COLO668 (cell line): ENCODE measurements at regions not wholly inside any gene's neighbourhood (a gene's known extent, or its start where the extent isn't known, plus 50 kb on each side); places are given as distances from the start of the nearest gene placed in this dataset.

Experiments used
- DNase-seq: peaks from one replicate; lab custom pipeline; 2025; ENCODE audit not compliant: unreplicated experiment; lab: John Stamatoyannopoulos, UW

DNA sequence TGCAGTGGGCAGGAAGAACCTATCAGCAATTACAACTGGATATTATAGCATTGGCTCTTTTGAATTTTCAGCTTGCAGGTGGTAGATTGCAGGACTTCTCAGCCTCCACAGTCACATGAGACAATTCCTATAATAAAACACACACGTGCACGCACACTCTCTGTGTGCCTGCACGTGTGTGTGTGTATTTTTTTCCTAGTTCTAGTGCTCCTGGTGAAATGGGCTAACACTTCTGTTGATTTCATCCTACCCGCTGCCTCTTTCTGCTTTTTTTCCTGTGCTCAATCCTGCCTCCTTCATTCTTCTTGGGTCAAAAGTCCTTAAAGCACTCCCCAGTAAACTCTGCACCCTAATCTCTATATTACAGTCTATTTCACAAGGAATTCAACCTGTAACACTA, 320.1 kb downstream of the OSTF1 start:
- DNase-seq, result no peak

DNA sequence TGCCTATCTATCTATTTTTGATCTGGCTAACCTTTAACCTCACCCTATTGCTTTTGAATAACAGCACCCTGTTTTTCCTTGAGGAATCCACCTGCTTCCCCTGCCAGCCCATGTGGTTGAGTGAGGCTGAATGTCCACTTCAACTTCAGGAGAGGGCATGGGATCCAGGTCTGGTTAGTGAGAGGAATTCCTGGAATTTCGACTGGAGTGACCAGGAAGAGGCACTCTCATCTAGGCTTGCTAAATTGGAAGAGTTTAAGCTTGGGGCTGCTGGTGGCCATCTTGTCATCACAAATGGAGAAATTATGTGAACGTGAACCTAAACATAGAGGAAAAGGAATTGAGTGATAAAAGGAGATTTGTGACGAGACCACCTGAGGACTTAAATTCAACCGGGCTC, 322.1 kb downstream of the OSTF1 start:
- DNase-seq, result no peak

DNA sequence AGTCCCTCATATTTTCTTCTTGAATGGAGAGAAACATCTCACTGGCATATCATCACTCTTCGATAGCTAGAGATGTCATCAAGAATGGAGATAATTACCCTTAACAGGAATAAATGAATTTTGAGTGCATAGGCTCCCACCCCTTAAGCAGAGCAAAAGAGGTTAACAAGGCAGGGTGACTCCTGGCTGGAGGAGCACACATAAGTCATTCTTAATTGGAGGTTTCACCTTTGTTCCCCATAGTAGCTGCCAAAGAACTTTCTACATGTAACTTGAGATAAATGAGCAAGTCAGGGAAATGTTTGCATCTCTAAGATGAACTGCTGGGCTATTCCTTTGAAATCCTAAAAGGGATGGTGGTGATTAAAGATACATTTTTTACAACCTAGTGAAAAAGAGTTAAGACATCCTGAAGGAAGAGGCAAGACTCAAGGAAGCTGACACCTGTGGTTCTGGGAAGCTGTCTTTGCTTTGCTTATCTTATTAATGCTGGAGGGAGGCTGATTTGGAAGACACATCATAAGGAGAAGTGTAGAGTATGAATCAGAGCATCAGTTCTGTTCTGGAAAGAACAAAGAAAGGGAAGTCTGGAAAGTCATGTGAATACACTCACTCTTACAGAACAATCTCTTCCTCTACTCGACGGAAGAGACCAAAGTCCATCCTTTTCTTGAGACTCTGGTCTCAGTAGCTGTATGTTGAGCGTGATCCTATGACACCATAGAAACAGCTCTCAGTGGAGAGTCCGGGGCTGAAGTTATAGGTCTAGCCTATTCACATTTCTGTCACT, 326.3 kb downstream of the OSTF1 start:
- no peak for DNase-seq

DNA sequence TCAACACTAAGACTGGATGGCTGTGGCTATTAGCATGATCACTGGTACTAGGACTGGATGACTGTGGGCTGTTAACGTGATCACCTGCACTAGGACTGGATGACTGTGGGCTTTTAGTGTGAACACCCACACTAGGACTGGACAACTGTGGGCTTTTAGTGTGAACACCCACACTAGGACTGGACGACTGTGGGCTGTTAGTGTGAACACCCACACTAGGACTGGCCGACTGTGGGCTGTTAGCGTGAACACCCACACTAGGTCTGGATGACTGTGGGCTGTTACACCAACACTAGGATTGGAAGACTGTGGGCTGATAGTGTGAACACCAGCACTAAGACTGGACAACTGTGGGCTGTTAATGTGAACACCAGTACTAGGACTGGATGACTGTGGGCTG, 329.2 kb downstream of the OSTF1 start:
- DNase-seq, result no peak

DNA sequence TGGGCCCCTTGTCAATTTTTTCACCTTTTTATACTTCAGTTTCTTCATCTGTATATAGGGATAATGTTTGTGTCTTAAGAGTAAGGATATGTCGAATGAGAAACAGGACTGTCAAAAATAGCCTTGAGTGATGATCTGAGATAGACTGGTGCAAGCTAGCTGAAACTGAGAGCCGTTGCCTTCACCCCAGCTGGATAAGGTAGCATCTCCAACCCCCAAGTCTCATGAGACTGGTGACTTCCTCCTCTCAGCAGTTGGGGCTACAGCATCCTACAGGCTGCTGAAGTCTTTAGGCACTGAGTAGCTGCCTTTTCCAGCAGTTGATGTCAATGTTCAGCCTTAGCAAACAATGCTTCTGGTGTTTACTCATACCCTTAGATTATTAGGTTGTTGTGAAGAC, 330.2 kb downstream of the OSTF1 start:
- DNase-seq, result no peak

DNA sequence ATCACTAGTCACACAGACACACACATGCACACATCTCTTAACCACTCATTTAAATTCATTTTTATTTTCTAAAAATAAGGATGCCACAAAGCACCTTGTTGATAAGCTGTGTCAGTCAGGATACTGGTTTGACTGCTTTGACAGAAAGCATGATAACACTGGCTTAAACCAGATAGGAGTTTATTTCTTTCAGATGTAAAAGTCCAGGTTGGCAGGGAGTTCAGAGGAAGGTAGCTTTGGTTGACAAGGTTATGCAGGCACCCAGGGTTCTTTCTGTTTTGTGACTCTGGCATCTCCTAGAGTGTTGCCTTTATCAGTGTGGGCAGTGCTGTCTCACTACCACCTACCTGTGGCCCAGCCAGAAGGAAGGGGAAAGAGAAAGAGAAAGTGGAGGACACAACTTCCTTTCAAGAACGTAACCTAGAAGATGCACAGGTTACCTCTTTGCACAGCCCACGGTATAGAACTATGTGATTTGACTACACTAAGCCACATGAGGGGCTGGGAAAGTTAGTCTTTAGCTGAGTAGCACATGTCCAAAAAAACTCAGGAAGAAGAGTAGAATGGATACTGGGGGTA, 334.7 kb downstream of the OSTF1 start:
- DNase-seq, result no peak

DNA sequence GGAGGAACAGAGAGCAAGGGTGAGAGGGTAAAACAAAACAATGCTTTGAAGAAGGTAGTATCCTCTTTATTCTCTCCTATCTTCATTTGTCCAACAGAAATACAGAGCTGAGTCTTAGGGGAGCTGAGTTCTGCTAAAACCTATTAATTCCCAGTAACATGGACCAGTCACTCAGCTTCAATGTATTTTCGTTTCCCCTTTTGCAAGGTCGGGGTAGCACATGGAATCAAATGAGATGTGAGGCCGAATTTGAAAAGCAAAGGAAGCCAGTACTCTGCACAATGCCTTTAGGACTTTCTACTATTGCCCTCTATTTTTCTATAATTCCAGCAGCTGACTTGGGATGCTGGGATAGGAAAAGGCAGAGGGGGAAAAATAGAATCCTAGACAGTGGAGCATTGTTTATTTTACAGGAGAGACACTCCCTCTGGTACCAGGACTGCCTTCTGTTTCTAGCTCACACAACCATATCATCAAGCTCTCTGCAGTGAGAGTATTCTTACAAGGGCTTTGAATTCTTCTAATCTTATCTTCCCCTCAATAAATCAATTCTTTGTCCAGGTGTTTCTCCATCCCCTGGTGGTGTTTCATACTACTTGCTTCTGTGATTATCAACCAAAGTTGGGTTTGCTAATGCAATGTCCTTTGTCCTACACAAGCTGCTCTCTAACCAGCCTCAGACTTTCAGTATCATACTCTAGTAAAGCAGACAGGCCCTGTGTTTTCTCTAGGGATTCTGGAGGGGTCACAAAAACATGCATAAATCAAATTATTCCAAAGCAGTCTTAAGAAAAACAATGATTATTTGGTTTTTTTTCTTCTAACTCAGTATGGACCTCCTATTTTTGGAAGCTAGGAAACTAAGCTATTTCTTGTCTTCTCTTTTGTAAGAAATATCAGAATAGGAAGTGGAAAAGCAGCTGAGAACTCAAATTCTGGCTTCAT, 341.5 kb downstream of the OSTF1 start:
- no peak for DNase-seq

DNA sequence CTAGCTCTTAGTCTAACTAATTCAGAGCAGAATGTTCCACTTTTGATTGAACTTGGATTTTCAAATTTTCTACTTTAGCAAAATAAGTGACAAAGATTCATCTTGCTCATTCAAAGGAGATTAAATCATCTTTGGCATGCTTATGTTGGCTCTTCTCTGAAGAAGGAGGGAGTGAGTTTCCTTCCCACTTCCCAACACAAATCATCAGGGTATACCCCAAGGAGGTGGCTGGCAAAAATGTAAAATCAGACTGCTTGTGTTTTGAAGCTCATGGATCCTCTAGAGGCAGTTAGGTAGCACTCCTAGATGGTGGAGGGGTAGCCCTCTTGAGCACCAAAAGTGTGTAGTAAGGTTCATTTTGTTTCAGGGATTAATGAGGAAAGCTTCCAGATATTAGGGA, 343.1 kb downstream of the OSTF1 start:
- no peak for DNase-seq

DNA sequence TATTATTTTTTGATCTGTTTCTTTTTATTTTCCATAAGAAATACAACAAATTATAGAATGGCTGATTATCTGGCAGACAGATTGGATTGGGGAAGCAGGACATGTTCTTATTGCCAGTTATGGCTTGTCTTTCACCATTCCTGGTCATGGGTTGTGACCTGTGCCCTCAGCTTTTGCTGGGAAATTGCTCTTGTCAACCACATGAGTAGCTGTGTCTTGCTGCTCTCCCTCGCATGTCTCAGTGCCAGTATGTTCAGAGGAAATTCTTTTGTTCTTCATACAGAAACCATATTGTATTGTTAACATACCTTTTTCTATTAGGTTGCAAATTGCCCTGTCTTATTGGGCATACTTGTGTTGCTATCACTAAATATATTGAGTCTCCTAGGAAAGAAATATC, 344.1 kb downstream of the OSTF1 start:
- DNase-seq, result no peak

DNA sequence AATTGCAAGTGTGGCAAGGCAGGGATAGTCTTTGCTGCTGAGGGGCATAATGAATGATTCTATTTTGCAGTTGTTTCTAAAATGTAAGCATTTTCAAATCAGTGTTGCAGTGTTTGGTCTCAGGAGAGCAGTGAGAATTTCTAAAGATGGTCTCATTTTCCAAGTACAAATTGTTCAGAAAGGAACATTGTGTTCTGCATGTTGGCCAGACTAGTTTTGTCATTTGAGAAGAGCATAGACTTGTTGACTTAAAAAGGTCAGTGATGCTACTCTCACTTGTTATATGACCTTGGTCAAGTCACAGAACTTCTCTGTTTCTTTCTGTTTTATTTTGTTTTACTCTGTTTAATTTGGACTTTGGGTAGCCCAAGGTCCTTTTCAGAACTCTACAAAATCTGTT, 344.6 kb downstream of the OSTF1 start:
- DNase-seq, result no peak

DNA sequence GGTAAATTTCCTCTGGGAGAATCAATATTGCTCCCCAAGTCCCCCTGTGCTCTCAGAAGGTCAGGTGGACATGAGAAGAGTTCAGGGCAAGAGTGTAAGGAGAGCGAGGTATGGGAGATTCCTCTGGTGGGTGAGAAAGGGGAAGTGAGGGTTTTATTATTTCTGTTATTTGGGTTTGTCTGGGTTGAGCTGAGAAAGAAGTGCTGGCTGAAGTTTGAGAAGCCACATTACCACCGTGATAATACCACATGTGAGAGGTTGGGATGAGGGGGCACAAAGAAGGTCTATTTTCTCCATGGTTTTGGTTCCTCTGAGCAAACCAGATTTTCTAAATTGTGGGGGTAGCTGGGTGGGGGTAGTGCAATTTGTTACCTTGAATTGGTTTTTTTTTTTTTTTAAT, 350.4 kb downstream of the OSTF1 start:
- DNase-seq, result no peak

DNA sequence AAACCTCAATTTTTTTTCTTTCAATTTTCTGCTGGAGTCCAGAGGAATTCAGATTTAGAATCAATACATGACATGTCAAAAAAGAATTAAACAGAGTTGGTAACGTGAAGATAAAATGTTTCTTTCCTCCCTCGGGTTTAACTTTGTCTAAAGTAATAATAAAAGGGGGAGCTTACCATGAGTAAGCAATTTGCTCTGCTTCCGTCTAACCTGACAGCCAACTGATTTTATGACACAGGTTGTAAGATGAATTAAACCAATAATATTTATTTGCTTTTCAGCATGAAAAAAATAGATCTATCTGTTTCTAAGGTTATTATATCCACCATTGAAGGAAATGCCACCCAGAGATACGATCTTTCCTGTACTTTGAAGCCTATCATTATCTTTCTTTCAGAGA, 352.6 kb downstream of the OSTF1 start:
- no peak for DNase-seq

DNA sequence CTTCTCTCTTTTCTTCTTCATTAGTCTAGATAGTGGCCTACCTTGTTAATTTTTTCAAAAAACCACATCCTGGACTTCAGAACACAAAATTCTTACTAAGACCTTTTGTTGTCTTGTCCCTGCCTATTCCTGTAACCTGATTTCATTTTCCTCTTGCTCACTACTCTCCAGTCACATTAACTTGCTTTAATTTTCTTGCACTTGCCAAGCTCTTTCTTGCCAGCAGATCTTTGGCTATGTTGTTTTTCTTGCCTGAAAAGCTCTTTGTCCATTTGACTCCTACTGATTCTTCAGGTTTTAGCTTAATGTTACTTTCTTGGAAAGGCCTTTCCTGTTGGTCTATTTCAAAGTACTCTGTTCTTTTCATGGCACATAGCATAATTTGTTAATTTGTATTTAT, 356.8 kb downstream of the OSTF1 start:
- no peak for DNase-seq

DNA sequence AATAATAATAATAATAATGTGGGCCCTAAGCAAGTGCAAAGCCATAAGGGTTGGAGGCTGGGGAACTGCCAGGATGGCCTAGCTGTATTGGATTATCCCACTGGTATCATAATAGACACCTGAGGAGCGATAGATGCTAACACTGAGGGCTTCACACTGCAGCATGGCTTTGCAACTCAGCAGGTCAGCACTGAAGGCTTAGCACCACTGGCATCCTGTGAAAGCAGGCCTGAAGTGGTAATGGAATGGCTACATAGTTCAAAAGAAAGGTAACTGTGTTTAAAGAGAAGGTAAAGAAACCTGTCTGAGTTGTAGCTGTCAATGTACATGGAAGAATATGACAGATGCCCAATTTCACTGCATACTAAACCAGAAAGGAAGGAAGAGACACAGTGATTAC, 359.0 kb downstream of the OSTF1 start:
- no peak for DNase-seq

DNA sequence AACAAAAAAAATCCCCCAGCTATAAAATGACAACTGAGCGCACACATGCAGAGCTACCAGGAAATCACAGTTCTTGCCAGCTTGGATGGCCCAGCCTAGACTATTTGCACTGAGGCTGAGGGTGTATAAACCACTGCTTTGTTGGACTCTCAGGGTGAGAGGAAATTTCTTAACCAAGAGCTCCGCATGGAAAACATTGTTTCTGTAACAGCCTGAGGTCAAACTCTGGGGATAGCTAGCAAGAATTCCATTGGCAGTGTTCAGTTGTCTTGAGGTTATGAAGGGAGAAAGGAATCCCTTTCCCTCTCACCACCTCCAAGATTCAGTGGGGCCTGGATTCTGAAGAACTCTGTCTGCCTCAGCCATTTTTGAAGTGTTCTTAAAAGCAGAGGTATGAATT, 360.0 kb downstream of the OSTF1 start:
- no peak for DNase-seq

DNA sequence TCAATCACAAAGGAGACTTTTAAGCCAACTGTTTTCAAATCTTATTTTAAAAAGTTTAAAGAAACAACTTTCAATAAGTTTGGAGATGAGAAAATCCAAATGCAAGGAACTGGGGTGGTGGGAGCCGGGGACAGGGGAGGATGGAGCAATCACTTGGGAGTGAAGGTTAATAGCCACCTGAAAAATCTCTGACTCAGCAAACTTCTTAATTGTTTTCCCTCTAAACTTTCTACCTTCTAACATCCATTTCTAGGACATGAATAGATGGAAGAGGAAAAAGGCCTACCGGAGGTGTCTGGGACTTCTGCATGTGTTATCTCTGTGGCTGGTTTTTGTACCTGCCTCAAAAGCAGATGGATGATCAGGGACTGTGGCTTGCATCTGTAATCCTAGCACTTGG, 360.6 kb downstream of the OSTF1 start:
- DNase-seq, result no peak

DNA sequence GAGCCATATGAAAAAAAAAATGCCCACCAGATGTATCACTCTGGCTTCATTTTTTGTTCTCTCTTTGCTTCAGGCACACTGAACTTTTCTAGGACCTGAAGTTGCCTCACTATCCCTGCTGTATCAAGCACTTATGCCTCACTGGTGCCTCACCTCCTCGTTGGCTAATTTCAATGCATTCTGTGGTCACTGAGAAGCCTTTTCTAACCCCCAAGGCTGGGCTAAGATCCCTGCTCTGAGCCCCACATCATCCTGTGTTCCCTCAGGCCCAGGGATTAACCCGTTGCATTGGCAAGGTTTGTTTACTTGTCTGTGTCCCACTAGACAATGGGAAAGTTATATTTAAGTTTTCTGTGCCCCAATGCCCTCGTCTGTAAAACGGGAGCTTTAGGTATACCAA, 362.7 kb downstream of the OSTF1 start:
- DNase-seq, result no peak

DNA sequence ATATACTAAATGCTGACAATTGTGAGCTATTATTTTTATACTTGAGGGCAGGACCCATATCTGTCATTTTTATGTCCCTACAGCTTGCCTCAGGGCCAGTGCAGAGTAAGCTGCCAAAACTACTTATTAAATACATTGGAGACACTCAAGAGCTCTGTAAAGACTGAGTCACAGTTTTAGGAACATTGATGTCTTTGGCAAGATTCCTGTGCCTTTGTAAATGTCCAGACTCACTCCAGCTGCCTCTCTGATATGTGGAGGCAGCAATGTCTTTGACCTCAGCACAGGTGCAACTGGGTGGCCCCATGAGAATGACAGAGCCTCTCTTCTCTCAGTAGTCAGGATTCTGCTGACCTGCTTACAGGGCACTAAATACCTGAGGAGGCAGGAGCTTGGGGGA, 363.2 kb downstream of the OSTF1 start:
- no peak for DNase-seq

DNA sequence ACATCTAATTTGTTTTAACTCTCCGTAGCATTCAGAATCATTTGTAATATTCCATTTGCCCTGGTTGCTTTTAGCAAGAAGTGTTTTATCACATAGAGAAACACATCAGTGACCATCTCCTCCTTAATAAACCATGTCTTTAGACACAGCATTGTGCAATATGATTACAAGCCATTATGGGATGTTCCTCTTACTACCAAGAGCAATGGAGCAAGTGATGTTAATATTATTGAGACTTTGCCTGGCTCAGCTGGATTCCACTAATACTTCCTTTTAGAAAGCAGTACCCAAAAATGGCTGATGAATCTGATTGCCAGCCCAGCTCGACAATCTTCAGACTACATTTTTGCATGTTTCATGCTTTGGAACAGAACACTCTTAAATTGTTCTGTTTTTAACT, 364.2 kb downstream of the OSTF1 start:
- DNase-seq, result no peak

DNA sequence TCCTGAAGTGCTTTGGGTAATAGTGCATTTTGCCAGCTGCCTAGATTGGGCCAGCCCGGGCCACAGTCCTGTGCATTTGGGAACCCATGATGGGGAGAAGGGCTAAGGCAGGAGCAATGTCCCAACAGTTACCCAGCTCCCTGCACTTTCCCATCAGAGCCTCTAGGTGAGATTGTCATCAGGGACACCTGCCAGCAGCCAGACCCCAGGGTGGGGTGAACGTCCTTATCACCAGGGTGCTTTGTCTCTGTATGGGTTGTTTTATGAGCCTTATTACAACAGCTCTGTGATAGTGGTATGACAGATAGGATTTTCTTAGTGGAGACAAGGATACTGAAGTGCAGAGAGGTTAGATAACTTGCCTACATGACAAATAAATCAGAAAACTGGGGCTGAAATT, 365.7 kb downstream of the OSTF1 start:
- DNase-seq, result no peak

DNA sequence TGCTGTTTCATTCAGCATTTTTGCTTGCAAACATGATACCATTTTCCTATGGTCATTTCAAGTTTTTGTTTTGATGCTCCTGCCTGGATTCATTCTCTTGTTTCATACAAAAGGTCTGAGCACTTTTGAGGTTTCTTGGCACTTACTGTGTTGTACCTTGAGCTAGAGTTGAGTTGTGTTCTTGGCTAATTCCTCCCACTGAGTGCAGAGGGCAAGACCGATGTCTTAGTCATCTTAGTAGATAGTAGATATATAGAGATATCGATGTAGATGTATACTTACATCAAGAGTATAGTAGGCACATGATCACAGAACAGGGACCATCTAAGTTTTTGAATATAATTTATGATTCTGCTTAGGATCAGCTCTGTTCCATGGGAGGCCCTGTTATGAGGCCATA, 366.6 kb downstream of the OSTF1 start:
- no peak for DNase-seq

DNA sequence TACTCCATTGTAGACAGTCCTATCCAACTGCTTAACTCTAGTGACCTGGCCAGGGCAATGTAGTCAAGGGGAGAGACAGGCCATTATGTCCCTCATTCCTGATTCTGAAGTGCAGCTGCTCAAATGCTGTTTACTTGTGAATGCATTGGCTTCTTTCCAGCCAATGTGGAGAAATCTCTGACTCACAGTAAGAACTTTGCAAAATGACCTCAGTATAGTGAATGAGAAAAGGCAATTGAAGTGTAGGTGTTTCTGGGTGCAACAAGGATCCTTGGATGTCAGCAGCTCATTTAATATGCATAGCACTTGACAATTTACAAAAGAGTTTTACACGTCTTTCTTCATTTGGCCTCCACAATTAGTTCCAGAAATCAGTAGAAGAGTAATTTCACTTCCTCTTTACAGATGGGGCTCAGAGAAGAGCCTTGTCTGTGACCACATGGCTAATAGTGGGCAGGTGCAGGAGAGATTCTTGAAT, 367.2 kb downstream of the OSTF1 start:
- DNase-seq, result peak; percentile 4
